ENCODE measurements at regions not wholly inside any gene's neighbourhood (a gene's known extent, or its start where the extent isn't known, plus 50 kb on each side); places are given as distances from the start of the nearest gene placed in this dataset.

- no peak for DNase-seq
These were observed 153.3 kb upstream of the RPS6KA3 start for GRCh38 chrX:20420058-20420457.

- no peak for DNase-seq
These were observed 151.9 kb upstream of the RPS6KA3 start for GRCh38 chrX:20418379-20419150.

GRCh38 chrX:20414762-20415445, 148.2 kb upstream of the RPS6KA3 start:
- no peak for DNase-seq

- no peak for DNase-seq
These were observed 147.4 kb upstream of the RPS6KA3 start for GRCh38 chrX:20414066-20414465.

- peak; percentile 74 for DNase-seq
These were observed 146.3 kb upstream of the RPS6KA3 start for GRCh38 chrX:20412871-20413486.

- no peak for DNase-seq
These were observed 143.8 kb upstream of the RPS6KA3 start for GRCh38 chrX:20410540-20410939.

- DNase-seq, result no peak
These were observed 143.3 kb upstream of the RPS6KA3 start for GRCh38 chrX:20409991-20410390.

- DNase-seq, result no peak
These were observed 136.2 kb upstream of the RPS6KA3 start for GRCh38 chrX:20402956-20403355.

- DNase-seq, result no peak
These were observed 133.2 kb upstream of the RPS6KA3 start for GRCh38 chrX:20399728-20400414.

- DNase-seq, result no peak
These were observed 130.9 kb upstream of the RPS6KA3 start for GRCh38 chrX:20397587-20397986.

- DNase-seq, result no peak
These were observed 127.7 kb upstream of the RPS6KA3 start for GRCh38 chrX:20394451-20394850.

- DNase-seq, result no peak
These were observed 127.2 kb upstream of the RPS6KA3 start for GRCh38 chrX:20393944-20394343.

GRCh38 chrX:20388594-20388993, 121.9 kb upstream of the RPS6KA3 start:
- DNase-seq, result no peak

- DNase-seq, result no peak
These were observed 116.8 kb upstream of the RPS6KA3 start for GRCh38 chrX:20383477-20383876.

- DNase-seq, result peak; percentile 1
These were observed 116.0 kb upstream of the RPS6KA3 start for GRCh38 chrX:20382518-20383297.

- no peak for DNase-seq
These were observed 115.4 kb upstream of the RPS6KA3 start for GRCh38 chrX:20382082-20382481.

GRCh38 chrX:20378233-20378920, 111.7 kb upstream of the RPS6KA3 start:
- DNase-seq, result peak; percentile 6

- DNase-seq, result no peak
These were observed 108.3 kb upstream of the RPS6KA3 start for GRCh38 chrX:20374900-20375438.

GRCh38 chrX:20374450-20374849, 107.7 kb upstream of the RPS6KA3 start:
- no peak for DNase-seq

- DNase-seq, result no peak
These were observed 106.4 kb upstream of the RPS6KA3 start for GRCh38 chrX:20373063-20373462.

- no peak for DNase-seq
These were observed 105.8 kb upstream of the RPS6KA3 start for GRCh38 chrX:20372533-20372932.

GRCh38 chrX:20369468-20369867, 102.8 kb upstream of the RPS6KA3 start:
- no peak for DNase-seq

Measured in CD4-positive, alpha-beta T cell treated with Interleukin-10 for 1 hour (primary cell).